NCI-H187 treated with DMSO at 0.1 percent for 48 hours (cell line): ENCODE measurements at regions not wholly inside any gene's neighbourhood (a gene's known extent, or its start where the extent isn't known, plus 50 kb on each side); places are given as distances from the start of the nearest gene placed in this dataset.
"Not testable (repeated sequence)": the region's sequence is repeated elsewhere in the genome, so short reads cannot be mapped to it uniquely, and the experiment has no call there.

Source experiments
- DNase-seq: peaks from one replicate; lab custom pipeline; 2025; lab: John Stamatoyannopoulos, UW

DNA sequence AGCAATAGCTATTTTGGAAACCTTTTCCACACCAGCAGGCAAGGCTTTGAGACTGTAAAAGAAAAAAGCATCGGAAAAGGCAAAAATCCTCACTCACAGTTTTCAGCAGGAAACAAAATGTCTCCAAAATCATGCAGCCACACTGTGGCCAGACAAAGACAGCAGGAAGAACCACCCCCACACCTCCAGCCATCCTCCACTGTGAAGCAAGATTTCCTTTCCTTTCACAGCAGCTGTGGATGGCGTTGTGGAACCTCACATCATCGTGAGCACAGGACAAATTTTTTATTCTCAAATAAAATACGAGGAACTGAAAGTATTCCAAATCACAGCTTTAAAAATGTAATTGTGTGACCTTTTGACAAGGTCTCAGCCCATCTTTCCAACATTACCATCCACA, 351.7 kb upstream of the NOCT start:
- no peak for DNase-seq

GRCh38 chr4:138659812-138660316, 355.7 kb upstream of the NOCT start:
- DNase-seq, result no peak

- DNase-seq, result no peak
Measured at GRCh38 chr4:138659037-138659811, 356.4 kb upstream of the NOCT start.

DNA sequence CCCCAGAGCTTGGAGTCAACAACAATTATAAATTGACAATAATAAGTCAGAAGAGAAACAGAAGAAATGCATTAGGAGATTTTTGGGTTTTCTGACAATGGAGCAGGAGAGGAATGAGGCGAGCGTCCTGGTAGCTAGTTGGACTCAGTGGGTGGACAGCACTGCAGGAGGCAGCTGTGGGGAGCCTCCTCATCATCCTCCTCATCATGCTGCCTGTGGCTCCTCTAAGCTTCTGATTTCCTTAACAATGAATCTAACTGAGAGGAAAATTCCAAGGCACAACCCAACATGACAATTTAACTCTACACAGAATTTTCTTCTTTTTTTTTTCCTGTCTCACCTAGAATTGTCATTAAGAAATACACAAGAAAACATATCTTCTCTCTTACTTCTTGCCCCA, 357.1 kb upstream of the NOCT start:
- no peak for DNase-seq

DNA sequence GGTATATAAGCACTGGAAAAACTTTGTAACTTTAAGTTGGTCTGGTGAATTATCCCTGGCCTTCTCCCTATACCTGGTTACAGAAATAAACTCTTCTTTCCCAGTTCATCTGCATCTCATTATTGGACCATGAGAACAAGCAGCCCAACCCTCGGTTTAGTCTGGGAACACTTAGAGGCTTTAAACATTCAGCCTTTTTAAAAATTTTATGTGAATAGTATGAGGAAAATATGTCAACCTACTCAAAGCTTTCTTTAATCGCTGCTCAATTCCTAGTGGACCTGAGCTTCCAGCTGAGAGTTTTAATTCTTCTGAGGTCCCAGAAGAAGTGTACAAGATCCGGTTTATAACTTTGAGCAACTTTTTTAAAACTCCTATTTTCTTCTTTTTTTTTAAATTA, 358.6 kb upstream of the NOCT start:
- no peak for DNase-seq

DNA sequence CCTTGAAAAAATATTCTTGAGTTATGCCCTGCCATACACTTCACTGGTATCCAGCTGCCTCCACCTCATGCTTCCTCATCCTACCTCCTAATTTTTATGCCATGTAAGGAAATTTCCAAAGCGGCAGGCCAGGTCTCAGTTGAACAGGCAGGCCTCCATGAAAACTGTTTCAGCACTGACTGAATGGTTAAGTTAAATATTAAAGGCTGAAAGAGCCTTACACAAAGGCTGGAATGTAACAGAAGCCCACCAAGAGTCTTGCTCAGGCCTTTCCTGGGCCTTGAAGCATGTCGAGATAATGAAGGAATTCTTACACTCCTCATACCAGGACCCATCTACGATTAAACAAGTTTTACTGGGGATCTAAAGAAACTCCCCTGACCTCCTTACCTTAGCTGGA, 359.6 kb upstream of the NOCT start:
- DNase-seq, result no peak

DNA sequence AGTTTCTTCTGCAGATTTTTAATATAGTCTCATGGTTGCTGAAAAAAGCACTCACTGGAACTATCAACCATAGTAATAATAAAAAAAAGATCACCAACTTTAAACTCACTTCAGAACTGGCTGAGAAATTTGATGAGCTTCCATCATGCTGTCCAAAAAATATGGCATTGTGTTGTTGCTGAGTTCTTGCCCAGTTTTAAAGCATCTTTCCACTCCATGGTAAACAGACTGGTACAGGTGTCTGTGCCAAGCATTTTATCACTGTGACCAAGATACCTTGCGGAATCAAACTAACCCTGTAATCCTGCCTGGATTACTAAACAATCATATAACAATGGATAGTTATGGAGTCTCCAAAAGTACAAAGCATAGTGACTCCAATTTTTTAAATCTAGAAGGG, 360.3 kb upstream of the NOCT start:
- DNase-seq, result no peak

- DNase-seq, result no peak
Measured at GRCh38 chr4:138650929-138651448, 364.6 kb upstream of the NOCT start.

DNA sequence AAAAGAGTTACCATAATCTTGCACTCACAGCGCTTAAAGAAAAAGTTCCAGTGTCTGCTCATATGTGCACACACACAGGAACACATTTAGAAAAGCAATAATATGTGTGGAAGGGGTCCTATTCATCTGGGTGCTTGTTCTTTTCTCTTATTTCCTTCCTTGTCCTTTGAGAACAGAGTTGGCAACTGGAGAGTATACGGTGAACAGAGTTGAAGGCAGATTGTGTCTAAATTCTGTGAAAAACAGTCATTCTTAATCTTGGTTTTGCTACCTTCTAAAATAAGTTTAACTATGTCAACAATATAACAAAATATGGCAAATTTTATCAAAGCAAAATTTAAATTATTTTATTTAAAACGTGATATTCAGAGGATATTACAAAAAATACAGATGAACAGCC, 365.1 kb upstream of the NOCT start:
- no peak for DNase-seq

- no peak for DNase-seq
Measured at GRCh38 chr4:138647433-138647832, 368.1 kb upstream of the NOCT start.

GRCh38 chr4:138646383-138646782, 369.2 kb upstream of the NOCT start:
- DNase-seq, result no peak

DNA sequence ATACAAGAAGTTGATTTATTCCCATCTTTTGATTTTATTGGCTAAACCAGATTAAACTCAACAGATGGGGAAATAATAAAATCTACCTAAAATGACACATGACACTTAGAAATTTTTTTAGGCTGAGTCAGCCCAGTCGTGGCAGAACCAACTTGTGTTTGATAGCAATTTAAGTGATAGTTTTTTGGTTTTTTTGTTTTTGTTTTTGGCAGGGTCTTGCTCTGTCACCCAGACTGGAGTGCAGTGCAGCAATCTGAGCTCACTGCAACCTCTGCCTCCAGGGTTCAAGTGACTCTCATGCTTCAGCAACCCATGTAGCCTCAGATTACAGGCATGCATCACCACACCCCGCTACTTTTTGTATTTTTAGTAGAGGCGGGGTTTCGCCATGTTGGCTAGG, 370.3 kb upstream of the NOCT start:
- no peak for DNase-seq

DNA sequence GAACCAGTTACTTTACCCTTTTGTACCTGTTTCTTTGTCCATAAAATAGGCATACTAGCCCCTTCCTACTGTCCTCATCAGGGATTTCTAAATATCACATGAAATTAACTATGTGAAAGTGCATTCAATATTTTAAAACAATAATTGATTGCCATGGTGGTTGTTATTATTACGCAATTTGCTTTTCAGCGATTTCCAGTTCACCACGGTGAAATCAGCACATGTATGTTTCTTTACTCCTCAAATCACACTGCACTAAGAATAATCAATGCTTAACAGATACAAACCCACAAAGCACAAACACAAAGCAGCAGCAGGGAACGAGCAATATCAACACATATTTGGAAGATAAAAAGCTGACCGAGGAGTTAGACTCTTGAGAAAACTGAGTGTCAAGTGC, 371.3 kb upstream of the NOCT start:
- no peak for DNase-seq

GRCh38 chr4:138643827-138644226, 371.8 kb upstream of the NOCT start:
- no peak for DNase-seq

GRCh38 chr4:138639018-138639741, 376.4 kb upstream of the NOCT start:
- DNase-seq, result no peak

GRCh38 chr4:138636781-138637180, 378.8 kb upstream of the NOCT start:
- DNase-seq, result no peak

DNA sequence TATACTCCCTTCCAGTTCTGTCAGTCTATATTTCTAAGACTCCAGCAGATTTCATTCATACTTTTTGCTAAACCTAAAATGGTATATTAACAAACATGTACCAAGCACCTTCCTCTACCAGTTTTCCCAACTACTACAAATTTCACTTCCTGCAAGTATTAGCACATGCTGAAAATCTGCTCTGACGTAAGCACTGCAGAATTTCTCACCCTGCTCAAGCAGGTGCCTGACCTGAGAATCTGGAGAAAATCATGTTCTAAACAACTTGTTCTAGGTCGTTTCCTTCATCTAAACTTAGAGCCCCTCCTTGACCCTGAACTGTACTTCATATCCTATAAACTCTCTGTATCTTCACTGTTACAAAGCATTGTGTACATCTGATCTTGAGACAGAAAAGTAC, 380.7 kb upstream of the NOCT start:
- DNase-seq, result no peak

- DNase-seq, result no peak
Measured at GRCh38 chr4:138633580-138633904, 382.0 kb upstream of the NOCT start.

GRCh38 chr4:138632856-138633579, 382.6 kb upstream of the NOCT start:
- no peak for DNase-seq

GRCh38 chr4:138630666-138631065, 384.9 kb upstream of the NOCT start:
- DNase-seq, result no peak

GRCh38 chr4:138629669-138630068, 385.9 kb upstream of the NOCT start:
- no peak for DNase-seq

GRCh38 chr4:138627096-138627495, 384.9 kb upstream of the SLC7A11 start:
- DNase-seq, result no peak

- not testable (repeated sequence) for DNase-seq
Measured at GRCh38 chr4:138622362-138622761, 380.2 kb upstream of the SLC7A11 start.
